Natural killer cell (primary cell): ENCODE measurements at regions not wholly inside any gene's neighbourhood (a gene's known extent, or its start where the extent isn't known, plus 50 kb on each side); places are given as distances from the start of the nearest gene placed in this dataset.

Source experiments
- ATAC-seq, 3 donors: fragments of 150-1000 bp in 2 of 3; fragments of 200-7000 bp in 1 of 3; cut with Tn5 transposase; 1 replicate in 1 of 3; 2 replicates in 2 of 3; pipeline ENCODE4 v1.10.0; 2021; ENCODE audit warnings: mild to moderate bottlenecking in 2 of 3, moderate library complexity in 2 of 3
- DNase-seq, 2 donors: peaks; one replicate each; pipeline versions ENCODE4 v3.0.0 to v3.0.0-alpha.2; 2013 to 2021; ENCODE audit warnings: mixed read lengths in 1 of 2
- H3K27ac ChIP-seq: one replicate; pipeline ENCODE4 v1.5.1; 2013; ENCODE audit warnings: mild to moderate bottlenecking, low read length
- H3K27me3 ChIP-seq: one replicate; pipeline ENCODE4 v1.6.1; 2013; ENCODE audit warnings: low read length; ENCODE audit not compliant: control insufficient read depth, insufficient read depth
- H3K36me3 ChIP-seq: one replicate; pipeline ENCODE4 v1.6.1; 2013; ENCODE audit warnings: low read length; ENCODE audit not compliant: control insufficient read depth, insufficient read depth
- H3K4me1 ChIP-seq: one replicate; pipeline ENCODE4 v1.6.1; 2013; ENCODE audit warnings: low read length; ENCODE audit not compliant: control insufficient read depth, insufficient read depth
- H3K4me3 ChIP-seq: one replicate; pipeline ENCODE4 v1.5.1; 2013; ENCODE audit warnings: low read length
- H3K9me3 ChIP-seq: one replicate; pipeline ENCODE4 v1.6.1; 2013; ENCODE audit warnings: low read length; ENCODE audit not compliant: control insufficient read depth, insufficient read depth
- H3K27ac Mint-ChIP-seq, 2 donors: one replicate each; pipeline ENCODE4 v1.8.0; 2022; ENCODE audit warnings: mild to moderate bottlenecking in 2 of 2, mixed read lengths in 2 of 2, moderate library complexity in 1 of 2
- H3K27me3 Mint-ChIP-seq, 2 donors: one replicate each; pipeline ENCODE4 v1.8.0; 2022; ENCODE audit warnings: low read depth in 2 of 2, mixed read lengths in 2 of 2
- H3K36me3 Mint-ChIP-seq: one replicate; pipeline ENCODE4 v1.8.0; 2022; ENCODE audit warnings: mixed read lengths
- H3K4me1 Mint-ChIP-seq, 2 donors: one replicate each; pipeline ENCODE4 v1.8.0; 2022; ENCODE audit warnings: mixed read lengths in 2 of 2
- H3K4me3 Mint-ChIP-seq: one replicate; pipeline ENCODE4 v1.8.0; 2022; ENCODE audit warnings: mild to moderate bottlenecking, moderate library complexity, mixed read lengths
- H3K9me3 Mint-ChIP-seq, 2 donors: one replicate each; pipeline ENCODE4 v1.8.0; 2022; ENCODE audit warnings: mixed read lengths in 2 of 2
- CTCF ChIP-seq: fragments of 200-600 bp; IDR thresholded peaks from one replicate; pipeline ENCODE4 v1.8.0; 2022; ENCODE audit warnings: antibody characterized with exemption
- WGBS: methylation state at CpG from one replicate; pipeline ENCODE4 v1.1.7; 2013; ENCODE audit warnings: missing lambda C conversion rate; ENCODE audit not compliant: insufficient coverage; 5-methylcytosine and 5-hydroxymethylcytosine counted together
- intact Hi-C: fragments of 100-400 bp; cut with micrococcal nuclease; formaldehyde crosslinking; loops from one replicate; pipeline ENCODE4 v1.14.2; 2022

DNA sequence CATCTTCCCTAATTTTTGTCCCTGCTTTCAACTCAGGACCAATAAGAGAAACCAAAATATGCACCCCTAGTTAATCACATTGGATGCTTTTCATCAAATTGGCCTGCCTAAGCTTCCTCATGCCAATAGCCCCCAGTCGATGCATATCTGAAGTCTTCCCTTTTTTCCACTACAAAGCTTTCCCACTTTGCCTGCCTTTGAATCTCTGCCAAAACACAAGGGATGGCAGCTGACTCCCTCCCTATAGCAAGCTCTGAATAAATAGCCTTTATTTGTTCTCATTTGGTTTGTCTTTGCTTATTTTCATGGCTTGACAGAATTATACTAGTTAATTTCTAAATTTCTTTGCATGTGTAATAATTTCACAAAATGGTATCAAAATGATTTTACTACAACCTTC is 621.2 kb downstream of the MBD2 start:
- Mint-ChIP-seq H3K27me3 (no peaks in the 10 kb centered on the region), H3K4me3 (no peak overlapping the region), H3K4me1 (no peaks in the 10 kb centered on the region), H3K36me3 (no peaks in the 10 kb centered on the region), H3K9me3 (peaks cover 0 to 4% of the 10 kb centered on the region in 2 donors), H3K27ac (no peak overlapping the region)
- 24% methylated on average over 1 of the region's 1 CpG for WGBS
- H3K27ac ChIP-seq: no peak overlapping the region
- no peak for ATAC-seq
- H3K36me3 ChIP-seq: no peaks in the 10 kb centered on the region
- no peaks in the 10 kb centered on the region for H3K9me3 ChIP-seq
- H3K4me1 ChIP-seq: no peaks in the 10 kb centered on the region
- H3K27me3 ChIP-seq: no peaks in the 10 kb centered on the region
- no peak for DNase-seq
- intact Hi-C loops: no loop called here
- no peak for TF ChIP-seq CTCF
- no peak overlapping the region for H3K4me3 ChIP-seq

GRCh38 chr18:53601344-53601743 is 623.1 kb downstream of the MBD2 start:
- Histone ChIP-seq H3K4me1 (no peaks in the 10 kb centered on the region), H3K27ac (no peak overlapping the region), H3K9me3 (no peaks in the 10 kb centered on the region), H3K36me3 (no peaks in the 10 kb centered on the region), H3K4me3 (no peak overlapping the region), H3K27me3 (no peaks in the 10 kb centered on the region)
- intact Hi-C loops: no loop called here
- no peak overlapping the region for H3K4me3 Mint-ChIP-seq
- DNase-seq: no peak
- no peaks in the 10 kb centered on the region for H3K36me3 Mint-ChIP-seq
- H3K27me3 Mint-ChIP-seq: no peaks in the 10 kb centered on the region
- WGBS: 85% methylated on average over 3 of the region's 3 CpGs
- H3K9me3 Mint-ChIP-seq: peaks cover 0 to 2% of the 10 kb centered on the region in 2 donors
- H3K27ac Mint-ChIP-seq: no peak overlapping the region
- no peak for TF ChIP-seq CTCF
- no peaks in the 10 kb centered on the region for H3K4me1 Mint-ChIP-seq
- ATAC-seq: no peak

GRCh38 chr18:53586923-53587322 is 637.5 kb downstream of the MBD2 start:
- no peak for TF ChIP-seq CTCF
- H3K27me3 ChIP-seq: no peaks in the 10 kb centered on the region
- DNase-seq (no peak), ATAC-seq (no peak)
- intact Hi-C loops: no loop called here
- Mint-ChIP-seq H3K27ac (no peak overlapping the region), H3K9me3 (peaks cover 9 to 19% of the 10 kb centered on the region in 2 donors), H3K4me3 (no peak overlapping the region), H3K36me3 (no peaks in the 10 kb centered on the region), H3K4me1 (no peaks in the 10 kb centered on the region), H3K27me3 (no peaks in the 10 kb centered on the region)
- no peak overlapping the region for H3K4me3 ChIP-seq
- no peaks in the 10 kb centered on the region for H3K4me1 ChIP-seq
- H3K27ac ChIP-seq: no peak overlapping the region
- H3K36me3 ChIP-seq: no peaks in the 10 kb centered on the region
- no peaks in the 10 kb centered on the region for H3K9me3 ChIP-seq
- WGBS: 68% methylated on average over 3 of the region's 4 CpGs
